ENCODE measurements at regions not wholly inside any gene's neighbourhood (a gene's known extent, or its start where the extent isn't known, plus 50 kb on each side); places are given as distances from the start of the nearest gene placed in this dataset.

- TF ChIP-seq, protein P1, sequence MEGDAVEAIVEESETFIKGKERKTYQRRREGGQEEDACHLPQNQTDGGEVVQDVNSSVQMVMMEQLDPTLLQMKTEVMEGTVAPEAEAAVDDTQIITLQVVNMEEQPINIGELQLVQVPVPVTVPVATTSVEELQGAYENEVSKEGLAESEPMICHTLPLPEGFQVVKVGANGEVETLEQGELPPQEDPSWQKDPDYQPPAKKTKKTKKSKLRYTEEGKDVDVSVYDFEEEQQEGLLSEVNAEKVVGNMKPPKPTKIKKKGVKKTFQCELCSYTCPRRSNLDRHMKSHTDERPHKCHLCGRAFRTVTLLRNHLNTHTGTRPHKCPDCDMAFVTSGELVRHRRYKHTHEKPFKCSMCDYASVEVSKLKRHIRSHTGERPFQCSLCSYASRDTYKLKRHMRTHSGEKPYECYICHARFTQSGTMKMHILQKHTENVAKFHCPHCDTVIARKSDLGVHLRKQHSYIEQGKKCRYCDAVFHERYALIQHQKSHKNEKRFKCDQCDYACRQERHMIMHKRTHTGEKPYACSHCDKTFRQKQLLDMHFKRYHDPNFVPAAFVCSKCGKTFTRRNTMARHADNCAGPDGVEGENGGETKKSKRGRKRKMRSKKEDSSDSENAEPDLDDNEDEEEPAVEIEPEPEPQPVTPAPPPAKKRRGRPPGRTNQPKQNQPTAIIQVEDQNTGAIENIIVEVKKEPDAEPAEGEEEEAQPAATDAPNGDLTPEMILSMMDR (IDR thresholded peaks at IDR 0.05), result no peak
- TF ChIP-seq POLR2A (IDR thresholded peaks at IDR 0.05) (no peak), POLR2AphosphoS5 (IDR thresholded peaks at IDR 0.05) (no peak)
Measured at GRCh38 chr10:20512631-20513030, 384.5 kb downstream of the NEBL start.
